ENCODE measurements at regions not wholly inside any gene's neighbourhood (a gene's known extent, or its start where the extent isn't known, plus 50 kb on each side); places are given as distances from the start of the nearest gene placed in this dataset.
A peak's percentile ranks its signal among the peaks of the same experiment; 100 is the strongest.

GRCh38 chr13:50352720-50353480 is 337.7 kb downstream of the KCNRG start:
- Mint-ChIP-seq H3K9me3 (no peaks in the 10 kb centered on the region), H3K27ac (no peak overlapping the region), H3K27me3 (peaks cover 0 to 3% of the 10 kb centered on the region in 2 donors), H3K4me1 (peaks cover 12 to 35% of the 10 kb centered on the region in 2 donors), H3K36me3 (no peaks in the 10 kb centered on the region), H3K4me3 (no peak overlapping the region)
- ATAC-seq (replicated peaks) (no peak), DNase-seq (no peak)

- Mint-ChIP-seq H3K9me3 (no peaks in the 10 kb centered on the region), H3K27ac (no peak overlapping the region), H3K4me1 (peaks cover 21 to 44% of the 10 kb centered on the region in 2 donors), H3K27me3 (peaks cover 0 to 2% of the 10 kb centered on the region in 2 donors), H3K4me3 (no peak overlapping the region), H3K36me3 (no peaks in the 10 kb centered on the region)
- no peak for ATAC-seq (replicated peaks)
- no peak for DNase-seq
Observed at GRCh38 chr13:50353651-50354415, 338.6 kb downstream of the KCNRG start.

- H3K4me1 Mint-ChIP-seq: peaks cover 30 to 59% of the 10 kb centered on the region in 2 donors
- no peaks in the 10 kb centered on the region for H3K27me3 Mint-ChIP-seq
- no peak overlapping the region for H3K27ac Mint-ChIP-seq
- H3K36me3 Mint-ChIP-seq: no peaks in the 10 kb centered on the region
- ATAC-seq (replicated peaks): peak; percentile 78 to 88
- no peaks in the 10 kb centered on the region for H3K9me3 Mint-ChIP-seq
- peak; percentile 26 for DNase-seq
- no peak overlapping the region for H3K4me3 Mint-ChIP-seq
Observed at GRCh38 chr13:50355797-50356196, 340.6 kb downstream of the KCNRG start.

GRCh38 chr13:50357136-50357535 is 341.9 kb downstream of the KCNRG start:
- H3K9me3 Mint-ChIP-seq: no peaks in the 10 kb centered on the region
- H3K4me3 Mint-ChIP-seq: no peak overlapping the region
- H3K27me3 Mint-ChIP-seq: no peaks in the 10 kb centered on the region
- peaks cover 30 to 59% of the 10 kb centered on the region in 2 donors for H3K4me1 Mint-ChIP-seq
- no peak for DNase-seq
- ATAC-seq (replicated peaks): no peak
- H3K36me3 Mint-ChIP-seq: no peaks in the 10 kb centered on the region
- H3K27ac Mint-ChIP-seq: no peak overlapping the region

GRCh38 chr13:50357586-50358118 is 342.4 kb downstream of the KCNRG start:
- Mint-ChIP-seq H3K4me3 (no peak overlapping the region), H3K27ac (no peak overlapping the region)
- ATAC-seq (replicated peaks): no peak

DNA sequence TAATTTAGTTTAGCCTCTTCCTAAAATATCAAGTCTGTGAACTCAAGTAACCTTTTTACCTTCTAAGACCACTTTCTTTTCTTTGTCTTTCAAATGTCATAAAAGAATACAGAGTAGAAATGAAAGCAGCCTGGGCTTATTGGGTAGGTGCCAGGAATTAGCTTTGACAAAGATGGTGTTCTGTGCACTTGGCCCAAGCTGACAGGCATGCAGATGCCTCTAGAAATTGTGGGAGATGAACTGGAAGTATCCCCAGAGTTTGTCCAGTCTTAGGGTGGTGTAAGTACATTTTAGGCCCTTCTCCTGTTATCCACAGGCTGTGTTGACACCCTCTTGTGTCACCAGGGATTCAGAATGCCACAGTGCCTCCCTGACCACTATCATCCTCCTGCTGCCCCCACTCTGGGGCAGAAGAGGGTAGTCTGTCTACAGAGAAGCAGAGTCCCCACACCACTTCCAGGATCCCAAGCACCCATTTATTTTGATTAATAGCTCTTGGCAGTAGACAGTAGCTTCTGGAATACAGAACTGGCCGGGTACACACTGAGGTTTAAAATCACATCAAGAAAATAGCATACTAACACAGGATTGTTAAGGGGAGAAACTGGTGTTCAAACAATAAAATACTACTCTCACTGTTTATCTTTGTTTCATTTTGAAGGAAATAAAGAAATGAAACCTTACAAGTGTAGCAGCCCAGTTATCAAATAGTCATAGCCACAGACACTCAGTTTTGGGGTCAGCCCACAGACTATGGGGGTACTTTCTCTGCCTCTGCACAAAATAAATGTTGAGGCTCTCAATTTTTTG is 343.2 kb downstream of the KCNRG start:
- Mint-ChIP-seq H3K4me1 (peaks cover 28 to 55% of the 10 kb centered on the region in 2 donors), H3K4me3 (peak overlapping the region in 1 of 2 donors; percentile 25), H3K9me3 (no peaks in the 10 kb centered on the region), H3K27ac (peak overlapping the region; percentile 37), H3K36me3 (no peaks in the 10 kb centered on the region), H3K27me3 (no peaks in the 10 kb centered on the region)
- ATAC-seq (replicated peaks): peak; percentile 45 to 71
- no peak for DNase-seq

More at GRCh38 chr13:50357586-50358118, 342.4 kb downstream of the KCNRG start:
- no peaks in the 10 kb centered on the region for H3K36me3 Mint-ChIP-seq
- DNase-seq: no peak
- H3K4me1 Mint-ChIP-seq: peaks cover 30 to 59% of the 10 kb centered on the region in 2 donors
- H3K27me3 Mint-ChIP-seq: no peaks in the 10 kb centered on the region
- H3K9me3 Mint-ChIP-seq: no peaks in the 10 kb centered on the region

GRCh38 chr13:50359041-50359367 is 343.8 kb downstream of the KCNRG start:
- H3K4me1 Mint-ChIP-seq: peaks cover 28 to 49% of the 10 kb centered on the region in 2 donors
- peak overlapping the region in 1 of 2 donors; percentile 25 for H3K4me3 Mint-ChIP-seq
- H3K36me3 Mint-ChIP-seq: no peaks in the 10 kb centered on the region
- peak; percentile 55 to 56 for ATAC-seq (replicated peaks)
- H3K9me3 Mint-ChIP-seq: no peaks in the 10 kb centered on the region
- H3K27me3 Mint-ChIP-seq: no peaks in the 10 kb centered on the region
- H3K27ac Mint-ChIP-seq: no peak overlapping the region
- DNase-seq: no peak

- no peaks in the 10 kb centered on the region for H3K27me3 Mint-ChIP-seq
- no peak overlapping the region for H3K4me3 Mint-ChIP-seq
- no peak for ATAC-seq (replicated peaks)
- no peaks in the 10 kb centered on the region for H3K36me3 Mint-ChIP-seq
- no peak overlapping the region for H3K27ac Mint-ChIP-seq
- H3K4me1 Mint-ChIP-seq: peaks cover 26 to 46% of the 10 kb centered on the region in 2 donors
- no peaks in the 10 kb centered on the region for H3K9me3 Mint-ChIP-seq
- DNase-seq: no peak
Observed at GRCh38 chr13:50359779-50360178, 344.5 kb downstream of the KCNRG start.

DNA sequence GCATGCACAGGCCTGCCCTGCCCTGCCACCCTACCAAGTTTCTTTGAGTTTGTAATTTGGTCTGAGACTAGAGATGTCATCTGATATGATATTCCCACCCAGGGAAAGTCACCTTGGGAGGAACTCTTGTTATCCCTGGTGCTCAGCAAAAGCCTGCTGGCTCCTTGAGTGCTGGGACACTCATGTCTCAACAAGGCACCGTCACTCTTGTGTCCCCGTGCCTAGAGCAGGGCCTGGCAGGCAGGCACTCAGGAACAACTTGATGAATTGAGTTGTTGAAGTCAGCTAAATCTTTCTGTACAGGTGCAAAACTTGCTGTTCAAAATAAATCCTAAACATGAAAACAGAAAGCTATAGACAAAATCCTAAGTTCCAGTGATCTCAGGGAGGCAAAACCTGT is 345.4 kb downstream of the KCNRG start:
- Mint-ChIP-seq H3K4me1 (peaks cover 28 to 47% of the 10 kb centered on the region in 2 donors), H3K4me3 (no peak overlapping the region), H3K36me3 (no peaks in the 10 kb centered on the region), H3K27ac (no peak overlapping the region), H3K27me3 (no peaks in the 10 kb centered on the region), H3K9me3 (no peaks in the 10 kb centered on the region)
- DNase-seq (no peak), ATAC-seq (replicated peaks) (no peak)

DNA sequence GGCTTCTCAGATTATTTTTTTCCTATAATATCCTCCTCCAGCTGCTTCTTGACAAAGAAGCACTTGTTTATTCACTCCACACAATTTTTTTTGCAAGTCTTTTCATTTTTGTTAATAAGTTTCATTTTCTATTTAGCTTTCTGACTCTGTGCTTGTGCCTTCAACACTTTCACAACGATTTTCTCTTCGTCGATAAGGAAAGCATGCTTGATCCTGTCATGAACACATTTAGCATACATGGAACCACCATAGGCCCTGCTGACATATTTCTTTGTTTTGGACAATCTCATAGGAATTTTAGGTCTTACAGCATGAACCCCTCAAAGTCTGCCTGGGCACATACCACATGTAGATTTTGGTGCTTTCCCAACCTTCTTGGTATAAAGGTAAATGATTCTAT is 346.0 kb downstream of the KCNRG start:
- Mint-ChIP-seq H3K36me3 (no peaks in the 10 kb centered on the region), H3K9me3 (no peaks in the 10 kb centered on the region), H3K27me3 (no peaks in the 10 kb centered on the region), H3K4me1 (peaks cover 27 to 47% of the 10 kb centered on the region in 2 donors), H3K27ac (no peak overlapping the region), H3K4me3 (no peak overlapping the region)
- DNase-seq: no peak
- no peak for ATAC-seq (replicated peaks)

- peak; percentile 22 to 23 for ATAC-seq (replicated peaks)
- Mint-ChIP-seq H3K9me3 (no peaks in the 10 kb centered on the region), H3K4me1 (peaks cover 21 to 45% of the 10 kb centered on the region in 2 donors), H3K27me3 (no peaks in the 10 kb centered on the region), H3K4me3 (peak overlapping the region; percentile 11 to 52), H3K36me3 (no peaks in the 10 kb centered on the region), H3K27ac (peak overlapping the region; percentile 53)
- peak; percentile 26 for DNase-seq
Observed at GRCh38 chr13:50365408-50366391, 350.5 kb downstream of the KCNRG start.

DNA sequence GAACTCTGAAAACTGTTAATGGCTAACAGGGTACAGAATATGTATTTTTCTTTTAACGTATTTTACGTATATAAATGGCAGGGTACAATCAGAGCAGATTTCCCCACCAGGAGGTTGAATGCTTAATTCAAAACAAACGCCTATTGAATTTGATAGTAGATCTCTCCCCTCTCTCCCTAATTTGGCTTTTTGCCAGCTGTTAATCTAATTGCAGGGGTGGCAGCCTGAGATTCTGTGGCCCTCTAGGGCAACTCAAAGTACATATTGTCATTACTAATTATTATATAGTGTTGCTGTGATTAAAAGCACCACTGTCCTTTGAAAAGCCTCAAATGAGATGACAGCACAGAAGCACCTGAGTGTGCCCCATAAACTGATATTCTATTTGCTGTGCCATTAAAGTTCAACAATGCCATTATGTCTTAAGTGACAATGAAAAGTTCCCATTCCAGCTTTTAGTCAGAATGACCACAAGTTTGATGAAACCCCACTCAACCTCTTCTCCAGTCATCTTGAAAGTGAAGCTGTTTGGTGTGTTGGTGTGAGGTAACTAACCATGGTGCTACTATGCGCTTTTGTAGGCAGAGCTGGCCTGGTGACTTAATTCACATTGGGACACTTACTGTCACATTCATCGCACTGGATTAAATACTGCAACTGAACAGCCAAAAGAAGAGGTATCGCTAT is 351.4 kb downstream of the KCNRG start:
- peak; percentile 71 to 72 for ATAC-seq (replicated peaks)
- Mint-ChIP-seq H3K4me1 (peaks cover 28 to 54% of the 10 kb centered on the region in 2 donors), H3K36me3 (no peaks in the 10 kb centered on the region), H3K9me3 (no peaks in the 10 kb centered on the region), H3K4me3 (peak overlapping the region in 1 of 2 donors; percentile 44), H3K27ac (peak overlapping the region; percentile 87), H3K27me3 (no peaks in the 10 kb centered on the region)
- DNase-seq: peak; percentile 58

DNA sequence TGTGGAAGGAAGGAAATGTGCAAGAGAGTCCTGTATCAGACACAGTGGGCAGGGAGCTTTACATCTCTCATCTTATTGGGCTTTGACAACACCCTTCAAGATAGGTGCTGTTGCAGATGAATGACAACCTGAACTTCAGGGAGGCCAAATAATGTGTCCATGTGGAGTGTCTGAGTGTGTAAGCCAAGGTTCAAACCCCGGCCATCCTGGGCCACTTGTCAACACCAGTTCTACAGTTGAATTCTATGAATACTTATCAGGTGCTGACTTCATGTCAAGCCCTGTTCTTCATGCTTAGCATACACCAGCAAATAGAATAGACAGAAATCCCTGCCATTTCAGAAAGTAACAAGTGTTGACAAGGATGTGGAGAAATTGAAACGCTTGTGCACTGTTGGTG is 354.4 kb downstream of the KCNRG start:
- H3K27me3 Mint-ChIP-seq: no peaks in the 10 kb centered on the region
- no peak overlapping the region for H3K27ac Mint-ChIP-seq

More for the DNA sequence above, 354.4 kb downstream of the KCNRG start:
- Mint-ChIP-seq H3K36me3 (no peaks in the 10 kb centered on the region), H3K4me3 (no peak overlapping the region), H3K4me1 (peaks cover 29 to 60% of the 10 kb centered on the region in 2 donors), H3K9me3 (no peaks in the 10 kb centered on the region)
- no peak for ATAC-seq (replicated peaks)
- no peak for DNase-seq
